GM04504 (cell line): ENCODE measurements at regions not wholly inside any gene's neighbourhood (a gene's known extent, or its start where the extent isn't known, plus 50 kb on each side); places are given as distances from the start of the nearest gene placed in this dataset.
"Not testable (repeated sequence)": the region's sequence is repeated elsewhere in the genome, so short reads cannot be mapped to it uniquely, and the experiment has no call there.

Experiments used
- DNase-seq: peaks from one replicate; pipeline ENCODE4 v3.0.0-alpha.2; 2012; ENCODE audit warnings: low read depth

GRCh38 chr18:38654946-38655345 is 1089.3 kb upstream of the CELF4 start:
- no peak for DNase-seq

GRCh38 chr18:38651736-38652135 is 1086.1 kb upstream of the CELF4 start:
- DNase-seq: no peak

DNA sequence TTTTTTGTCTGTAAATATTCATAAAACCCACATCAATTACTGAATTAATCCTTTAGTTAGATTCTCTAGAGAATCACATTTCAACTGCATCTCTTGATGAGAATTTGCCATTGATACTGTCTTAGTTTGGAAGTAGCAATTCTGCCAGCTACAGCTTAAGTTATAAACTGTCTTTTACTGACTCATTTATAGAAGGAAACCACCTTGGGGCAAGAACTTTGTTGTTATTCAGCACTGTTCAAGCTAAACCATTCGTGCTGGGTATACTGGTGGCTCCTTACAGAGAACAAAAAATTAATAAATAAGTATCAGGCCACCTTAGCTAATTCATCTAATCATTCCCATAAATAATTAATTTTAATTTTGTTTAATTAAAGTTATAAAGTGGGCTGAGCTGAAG is 1082.6 kb upstream of the CELF4 start:
- no peak for DNase-seq

- DNase-seq: no peak
Measured at GRCh38 chr18:38646296-38646695, 1080.7 kb upstream of the CELF4 start.

- DNase-seq: no peak
Measured at GRCh38 chr18:38644875-38645641, 1079.5 kb upstream of the CELF4 start.

DNA sequence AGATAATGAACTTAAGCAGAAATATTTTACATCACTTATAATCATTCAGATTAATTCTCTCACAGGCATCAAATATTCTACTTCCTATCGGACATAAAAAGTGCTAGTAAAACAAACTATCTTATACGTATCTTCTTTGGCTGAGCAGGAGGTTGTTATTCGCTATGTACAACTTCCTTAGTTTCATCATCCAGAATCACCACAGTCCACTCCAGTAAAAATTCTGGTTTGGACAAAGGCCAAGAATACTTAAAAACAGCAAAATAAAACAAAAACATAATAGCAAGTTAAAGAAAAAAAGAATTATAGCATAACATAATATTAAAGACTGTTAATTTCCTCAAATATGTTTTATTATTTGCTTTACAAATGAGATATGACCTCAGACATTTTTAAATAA is 1077.1 kb upstream of the CELF4 start:
- DNase-seq: no peak

- DNase-seq: not testable (repeated sequence)
Measured at GRCh38 chr18:38639700-38640099, 1074.1 kb upstream of the CELF4 start.

- DNase-seq: no peak
Measured at GRCh38 chr18:38635709-38636430, 1070.3 kb upstream of the CELF4 start.

DNA sequence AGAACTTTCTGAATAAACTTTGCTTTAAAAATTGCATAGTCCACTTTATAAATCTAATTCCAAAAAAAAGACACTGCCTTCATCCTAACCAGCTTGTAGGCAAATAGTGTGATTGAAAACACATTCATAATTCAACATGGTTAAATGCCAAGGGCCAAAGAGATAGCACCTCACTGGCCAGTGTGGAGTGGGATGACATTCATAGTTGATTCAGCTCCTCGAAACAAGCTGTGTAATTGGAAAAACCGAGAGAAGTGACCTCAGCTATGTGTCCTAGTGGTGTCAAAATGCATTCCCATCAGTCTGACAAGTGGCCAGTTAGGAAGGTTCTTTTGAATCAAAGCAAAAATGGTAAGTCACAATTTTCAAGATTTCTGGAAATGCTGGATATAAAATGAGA is 1068.5 kb upstream of the CELF4 start:
- DNase-seq: no peak

DNA sequence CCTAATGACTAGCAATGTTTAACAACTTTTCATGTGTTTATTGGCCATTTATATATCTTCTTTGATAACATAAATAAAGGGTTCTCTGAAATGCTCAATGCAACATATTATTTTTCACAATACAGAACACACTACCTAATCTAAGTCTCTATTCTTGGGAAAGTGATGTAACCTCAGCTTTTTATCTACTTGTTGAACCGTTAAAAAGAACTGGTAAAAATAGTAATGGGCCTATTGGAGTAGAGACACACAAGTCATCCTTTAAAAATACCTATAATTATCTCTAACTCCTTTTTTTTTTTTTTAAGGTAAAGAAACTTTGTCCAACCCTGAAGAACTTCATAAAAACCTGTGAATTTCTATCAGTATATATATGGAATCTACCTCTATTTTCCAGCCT is 1067.7 kb upstream of the CELF4 start:
- DNase-seq: no peak

DNA sequence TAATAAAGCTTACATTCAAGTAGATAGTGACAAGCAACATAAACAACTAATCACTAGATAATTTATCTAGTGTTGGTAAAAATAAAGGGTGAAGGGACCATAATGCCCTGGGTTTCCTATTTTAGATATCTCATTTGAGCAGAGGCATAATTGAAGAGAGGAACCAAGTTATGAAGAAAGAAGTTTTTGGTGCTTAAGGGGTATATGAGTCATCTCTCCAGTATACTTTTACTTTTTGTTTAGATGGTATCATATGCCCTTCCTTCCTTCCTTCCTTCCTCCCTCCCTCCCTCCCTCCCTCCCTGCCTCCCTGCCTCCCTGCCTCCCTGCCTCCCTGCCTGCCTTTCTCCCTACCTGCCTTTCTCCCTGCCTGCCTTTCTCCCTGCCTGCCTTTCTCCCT is 1053.5 kb upstream of the CELF4 start:
- no peak for DNase-seq

GRCh38 chr18:38616306-38616705 is 1050.7 kb upstream of the CELF4 start:
- DNase-seq: no peak

- DNase-seq: no peak
Measured at GRCh38 chr18:38612904-38613303, 1047.3 kb upstream of the CELF4 start.

GRCh38 chr18:38611036-38611964 is 1045.7 kb upstream of the CELF4 start:
- DNase-seq: no peak

DNA sequence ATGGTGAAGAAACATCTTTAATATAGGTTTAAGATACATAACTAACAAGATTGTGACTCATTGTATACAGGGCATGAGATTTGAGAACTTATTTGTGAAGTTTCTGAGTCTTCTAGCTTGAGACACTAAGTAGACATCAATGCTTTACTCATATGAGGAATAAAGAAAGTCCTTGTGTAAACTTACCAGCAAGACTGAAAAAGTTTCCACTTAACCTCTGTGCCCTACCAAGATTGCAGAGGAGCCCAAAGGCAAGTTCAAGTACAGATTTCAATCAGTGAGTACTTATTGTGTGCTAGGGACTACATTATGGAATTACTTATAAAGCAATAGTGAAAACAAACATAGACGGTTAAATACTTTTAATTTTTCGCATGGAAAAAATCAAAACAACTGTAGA is 1041.2 kb upstream of the CELF4 start:
- no peak for DNase-seq

DNA sequence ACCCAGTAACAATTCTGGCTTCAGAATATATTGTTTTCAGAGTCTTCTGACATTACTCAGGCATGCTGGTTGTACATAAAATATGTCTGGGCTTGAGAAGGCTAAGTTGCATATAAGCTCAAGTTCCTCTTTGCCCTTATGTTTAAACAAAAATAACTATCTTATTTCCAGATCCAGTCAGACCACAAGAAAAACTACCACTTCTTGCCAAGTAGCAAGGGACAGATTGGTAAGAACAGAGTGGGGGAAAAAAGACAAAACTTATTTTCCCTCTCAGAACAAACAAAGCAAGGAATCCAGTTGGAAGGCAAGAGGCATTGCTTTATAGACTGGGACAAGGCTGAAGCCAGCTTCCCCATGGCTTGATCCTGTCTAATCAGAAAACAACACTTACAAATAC is 1036.7 kb upstream of the CELF4 start:
- DNase-seq: no peak

DNA sequence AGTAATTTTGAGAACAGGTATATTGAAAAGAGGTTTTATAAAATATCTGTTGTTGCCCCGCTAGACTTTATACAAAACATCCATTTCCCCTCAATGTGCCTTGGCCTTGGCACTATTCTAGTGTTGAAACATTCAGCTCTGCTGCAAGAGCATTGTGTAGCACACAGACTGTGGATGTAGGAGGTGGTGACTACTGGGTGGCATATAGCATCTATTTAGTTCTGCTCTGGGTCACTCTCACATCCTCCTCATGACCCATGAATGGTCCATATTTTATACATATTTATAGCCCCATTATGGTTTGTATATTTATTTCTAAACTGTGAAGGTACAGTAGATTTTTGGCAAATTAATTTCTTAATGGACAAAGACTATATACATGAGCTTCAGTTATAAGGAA is 1022.0 kb upstream of the CELF4 start:
- DNase-seq: no peak

DNA sequence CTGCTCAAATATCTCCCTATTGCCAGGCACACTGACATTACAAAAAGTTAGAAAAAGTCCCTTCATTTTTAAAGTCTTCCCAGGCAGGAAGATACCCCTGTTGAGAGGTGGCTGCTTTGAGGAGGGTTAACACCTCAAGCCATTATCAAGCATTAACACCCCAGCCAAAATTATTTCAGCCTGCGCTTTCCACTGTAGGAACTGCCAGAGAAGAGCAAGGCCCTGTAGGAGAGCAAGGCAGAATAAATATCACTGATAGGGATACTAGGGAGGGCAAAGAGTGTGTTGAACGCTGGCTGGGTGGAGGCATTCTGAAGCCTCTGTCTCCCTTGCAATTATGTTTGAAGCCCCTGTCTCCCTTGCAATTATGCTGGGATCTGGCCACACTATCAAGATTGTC is 1020.7 kb upstream of the CELF4 start:
- no peak for DNase-seq

GRCh38 chr18:38579764-38580163 is 1014.2 kb upstream of the CELF4 start:
- DNase-seq: no peak

DNA sequence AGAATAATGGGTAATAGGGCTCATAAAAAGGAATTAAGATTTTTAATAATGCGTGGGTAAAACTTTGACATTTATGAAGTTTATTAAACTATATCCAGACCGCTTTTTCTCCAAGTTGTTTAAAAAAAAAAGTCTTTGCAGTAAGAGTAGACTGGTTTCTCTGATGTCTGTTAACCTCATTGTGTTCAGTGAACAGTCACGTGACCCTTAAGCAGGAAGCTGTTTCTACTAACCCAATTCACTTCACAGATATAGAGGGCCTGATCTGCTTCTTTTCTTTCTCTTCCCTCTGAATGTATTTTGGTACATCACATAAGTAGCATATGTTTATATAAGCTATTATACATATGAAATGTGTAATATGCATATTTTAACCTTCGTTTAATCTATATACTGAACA is 1011.3 kb upstream of the CELF4 start:
- no peak for DNase-seq

- no peak for DNase-seq
Measured at GRCh38 chr18:38576349-38576748, 1010.8 kb upstream of the CELF4 start.

DNA sequence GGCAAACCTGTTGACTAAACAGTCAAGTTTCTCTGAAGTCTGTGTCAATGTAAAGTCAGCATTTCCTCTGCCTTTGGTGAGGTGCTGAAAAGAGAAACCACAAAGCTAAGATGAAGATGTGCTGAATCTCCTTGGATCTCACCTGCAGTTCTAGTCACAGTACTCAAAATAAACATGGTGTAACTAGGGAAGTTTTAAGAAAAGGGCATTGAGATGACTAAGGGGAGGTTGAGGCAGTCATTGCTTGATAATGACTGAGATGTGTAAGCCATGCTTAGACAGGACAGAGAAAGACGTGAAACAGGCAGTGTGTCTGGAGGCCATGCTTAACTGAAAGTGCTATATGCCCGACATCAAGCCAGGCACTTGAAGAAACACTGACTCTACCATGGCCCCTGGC is 1010.0 kb upstream of the CELF4 start:
- no peak for DNase-seq

DNA sequence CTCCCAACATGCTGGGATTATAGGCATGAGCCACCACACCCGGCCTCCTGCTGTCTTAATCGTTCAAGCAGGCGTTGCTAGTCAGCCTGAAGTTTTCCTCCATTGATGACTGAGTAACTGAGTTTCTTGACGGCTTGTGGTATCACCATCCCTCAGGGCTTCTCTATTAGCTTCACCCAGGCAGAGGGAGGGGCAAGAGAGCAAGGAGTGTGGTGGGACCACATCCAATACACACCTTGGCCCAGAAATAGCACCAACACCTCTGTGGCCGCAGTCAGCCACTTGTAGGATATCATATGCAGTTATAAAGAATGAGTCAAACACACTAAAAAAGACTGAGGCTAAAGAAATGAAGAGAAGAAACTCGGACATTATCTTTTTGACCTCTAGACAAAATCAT is 1009.4 kb upstream of the CELF4 start:
- DNase-seq: no peak
